ENCODE measurements at regions not wholly inside any gene's neighbourhood (a gene's known extent, or its start where the extent isn't known, plus 50 kb on each side); places are given as distances from the start of the nearest gene placed in this dataset.

- no peak for TF ChIP-seq ZNF274 (IDR thresholded peaks at IDR 0.05; ENCODE audit: low read depth, low read length)
- no peak for TF ChIP-seq YY1 (IDR thresholded peaks at IDR 0.05; ENCODE audit: insufficient read depth, insufficient read length)
These were observed 68.3 kb upstream of the RAB11FIP2 start for GRCh38 chr10:118114992-118115391.
